AG09319 (cell line): ENCODE measurements at regions not wholly inside any gene's neighbourhood (a gene's known extent, or its start where the extent isn't known, plus 50 kb on each side); places are given as distances from the start of the nearest gene placed in this dataset.
A peak's percentile ranks its signal among the peaks of the same experiment; 100 is the strongest.

Experiments used
- DNase-seq: peaks from one replicate; pipeline ENCODE4 v3.0.0-alpha.2; 2010; ENCODE audit warnings: low read depth; ENCODE audit errors: extremely low read depth
- TF ChIP-seq, protein P1 (sequence below): IDR thresholded peaks from 2 replicates; pipeline ENCODE4 v1.5.1; 2011; ENCODE audit warnings: low read depth, mild to moderate bottlenecking, inconsistent platforms, low read length, moderate library complexity

DNA sequence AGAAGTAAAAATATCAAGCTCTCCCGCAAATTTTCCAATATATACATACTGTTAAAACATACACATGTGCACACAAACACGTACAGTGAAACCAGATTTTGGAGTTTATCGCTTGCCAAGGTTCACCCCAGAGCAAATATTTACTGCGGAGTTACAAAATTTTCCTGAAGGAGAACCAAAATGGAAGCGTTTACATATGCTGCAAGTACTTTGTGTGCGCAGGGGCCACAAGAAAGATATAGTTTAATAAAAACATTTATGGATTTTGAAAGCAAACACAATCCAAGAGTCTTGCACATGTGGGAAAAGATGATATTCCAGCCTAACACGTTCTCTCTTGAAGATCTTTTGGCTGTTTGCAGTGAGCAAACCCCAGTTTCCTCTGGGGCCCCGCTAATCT lies 301.3 kb upstream of the NFE2L3 start:
- TF ChIP-seq, protein P1, sequence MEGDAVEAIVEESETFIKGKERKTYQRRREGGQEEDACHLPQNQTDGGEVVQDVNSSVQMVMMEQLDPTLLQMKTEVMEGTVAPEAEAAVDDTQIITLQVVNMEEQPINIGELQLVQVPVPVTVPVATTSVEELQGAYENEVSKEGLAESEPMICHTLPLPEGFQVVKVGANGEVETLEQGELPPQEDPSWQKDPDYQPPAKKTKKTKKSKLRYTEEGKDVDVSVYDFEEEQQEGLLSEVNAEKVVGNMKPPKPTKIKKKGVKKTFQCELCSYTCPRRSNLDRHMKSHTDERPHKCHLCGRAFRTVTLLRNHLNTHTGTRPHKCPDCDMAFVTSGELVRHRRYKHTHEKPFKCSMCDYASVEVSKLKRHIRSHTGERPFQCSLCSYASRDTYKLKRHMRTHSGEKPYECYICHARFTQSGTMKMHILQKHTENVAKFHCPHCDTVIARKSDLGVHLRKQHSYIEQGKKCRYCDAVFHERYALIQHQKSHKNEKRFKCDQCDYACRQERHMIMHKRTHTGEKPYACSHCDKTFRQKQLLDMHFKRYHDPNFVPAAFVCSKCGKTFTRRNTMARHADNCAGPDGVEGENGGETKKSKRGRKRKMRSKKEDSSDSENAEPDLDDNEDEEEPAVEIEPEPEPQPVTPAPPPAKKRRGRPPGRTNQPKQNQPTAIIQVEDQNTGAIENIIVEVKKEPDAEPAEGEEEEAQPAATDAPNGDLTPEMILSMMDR = no peak
- DNase-seq = no peak

DNA sequence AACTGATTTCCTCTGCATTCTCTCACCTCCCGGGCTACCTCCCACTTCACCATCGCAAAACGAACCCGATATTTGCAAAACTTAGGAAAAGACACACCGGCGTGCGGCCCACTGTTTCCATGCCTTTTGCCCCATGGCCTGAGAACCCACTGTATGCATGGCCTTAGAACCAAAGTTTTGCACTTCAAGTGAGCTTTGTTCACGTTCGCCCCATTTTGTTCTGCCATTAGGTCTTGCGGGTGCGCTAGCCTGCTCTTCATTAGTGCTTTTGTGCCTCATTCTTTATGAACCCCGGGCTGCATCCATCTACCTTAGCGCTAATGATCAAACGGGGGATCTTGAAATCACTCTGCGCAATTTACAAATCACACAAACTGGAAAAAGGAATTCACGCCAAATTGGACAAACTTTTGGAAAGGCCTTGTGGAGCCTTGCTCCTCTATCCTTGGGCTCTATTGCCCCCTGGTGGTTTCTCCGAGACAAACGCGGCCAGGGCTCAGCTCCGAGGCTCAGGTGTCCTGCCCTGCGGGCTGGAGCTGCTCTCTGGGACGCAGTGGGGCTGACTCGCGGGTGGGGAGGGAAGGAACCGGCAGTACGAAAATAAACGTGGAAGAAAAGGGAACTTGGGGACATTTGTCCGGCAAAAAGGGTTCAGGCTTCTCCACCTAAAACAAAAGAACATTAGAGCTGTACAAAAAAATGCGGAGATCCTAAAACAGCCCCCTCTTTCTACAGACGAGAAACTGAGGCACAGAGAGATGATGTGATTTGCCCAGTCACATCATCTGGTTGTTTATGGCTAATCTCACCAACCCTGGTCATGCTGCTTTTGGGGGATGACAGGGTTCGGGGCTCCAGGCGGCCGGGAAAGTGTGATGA lies 300.4 kb upstream of the NFE2L3 start:
- TF ChIP-seq, protein P1 = peak; percentile 89
- no peak for DNase-seq

DNA sequence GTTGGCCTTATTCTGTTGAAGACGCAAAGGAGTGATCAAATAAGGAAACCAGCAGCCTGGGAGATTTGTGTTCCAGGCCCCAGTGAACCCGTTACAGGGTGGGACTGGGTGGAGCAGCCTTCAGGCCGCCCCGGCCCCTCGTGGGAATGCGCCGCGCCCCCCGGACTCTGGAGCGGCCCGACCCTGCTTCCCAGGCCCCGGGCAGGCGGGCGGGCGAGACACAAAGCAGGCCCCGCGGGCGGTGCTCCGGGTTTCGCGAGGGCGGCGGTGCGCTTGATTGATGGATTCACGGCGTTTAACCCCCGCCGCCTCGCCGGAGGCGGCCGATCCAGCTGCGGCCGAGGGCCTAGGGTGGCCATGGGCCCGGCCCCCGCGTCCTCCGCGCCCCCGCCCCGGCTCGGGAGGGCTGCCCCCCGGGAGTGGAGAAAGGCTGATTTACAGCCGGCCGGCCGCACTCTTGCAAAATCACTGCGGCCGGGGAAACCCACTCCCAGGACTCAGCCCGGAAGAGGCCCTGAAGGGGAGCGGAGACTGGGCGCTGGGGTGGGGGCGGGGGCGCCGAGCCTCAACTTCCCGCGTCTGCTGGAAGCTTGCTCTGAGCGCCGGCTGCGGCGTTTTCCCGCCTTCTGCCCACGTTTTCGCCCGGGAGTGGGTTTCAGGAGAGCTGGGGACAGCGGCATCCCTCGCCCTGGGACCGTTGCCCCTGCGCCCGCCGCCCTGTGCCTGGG lies 299.6 kb upstream of the NFE2L3 start:
- DNase-seq = no peak
- TF ChIP-seq, protein P1 = no peak

DNA sequence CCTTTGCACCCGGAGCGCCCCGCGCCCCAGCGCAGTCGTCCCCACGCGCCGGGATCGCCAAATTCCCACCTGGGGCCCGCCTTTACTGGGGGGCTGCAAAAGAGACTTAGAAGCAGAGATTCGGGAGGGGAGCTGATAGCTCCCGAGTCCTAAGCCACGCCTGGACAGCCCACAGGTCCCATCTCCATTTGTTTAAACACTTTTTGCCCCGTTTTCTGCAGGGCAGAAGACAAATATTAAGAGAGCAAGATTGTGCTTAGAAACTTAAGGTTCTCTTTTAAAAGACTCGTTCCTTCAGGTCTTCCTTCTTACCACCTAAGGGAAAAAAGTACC lies 299.1 kb upstream of the NFE2L3 start:
- DNase-seq = no peak
- TF ChIP-seq, protein P1 = no peak

DNA sequence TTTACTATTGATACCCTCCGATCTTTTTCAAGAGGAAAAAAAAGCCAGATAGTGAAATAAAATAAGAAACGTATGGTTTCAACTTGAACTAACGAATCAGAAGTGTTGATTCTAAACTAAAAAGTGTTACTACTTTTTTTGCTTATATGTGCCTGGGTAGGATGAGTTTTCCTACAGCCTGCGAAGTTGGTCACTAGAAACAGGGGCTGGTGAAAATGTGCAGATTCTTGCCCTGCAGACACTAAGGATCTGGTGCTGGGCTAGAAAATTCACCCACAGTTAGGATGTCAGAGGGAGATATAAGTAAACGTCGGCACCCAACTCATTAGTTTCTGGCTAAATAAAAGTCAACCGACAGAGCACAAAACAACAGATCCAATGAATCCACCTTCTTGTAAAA lies 298.7 kb upstream of the NFE2L3 start:
- TF ChIP-seq, protein P1 = no peak

DNA sequence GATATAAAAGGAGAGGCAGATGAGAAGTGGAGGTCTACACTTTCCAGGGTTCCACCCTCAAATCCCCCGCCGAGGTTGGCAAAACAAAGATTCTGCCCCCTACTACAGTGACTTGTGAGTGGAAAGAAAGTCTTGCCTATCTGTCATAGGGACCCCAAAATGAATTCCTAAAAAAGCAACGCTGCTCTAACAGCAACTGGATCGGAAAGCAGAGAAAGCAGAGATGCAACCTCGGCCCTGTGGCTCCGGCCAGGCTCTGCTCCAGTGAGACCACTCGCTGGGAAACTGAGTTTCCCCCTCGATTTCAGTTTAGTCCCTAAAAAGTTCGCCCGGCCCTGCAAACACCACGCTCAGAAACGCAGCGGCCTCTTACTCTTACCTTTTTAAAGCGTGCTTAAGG lies 297.9 kb upstream of the NFE2L3 start:
- TF ChIP-seq, protein P1 = no peak
- no peak for DNase-seq

More for the DNA sequence above, 298.7 kb upstream of the NFE2L3 start:
- no peak for DNase-seq
